IPS DF 6.9 (cell line): ENCODE measurements at regions not wholly inside any gene's neighbourhood (a gene's known extent, or its start where the extent isn't known, plus 50 kb on each side); places are given as distances from the start of the nearest gene placed in this dataset.
"Not testable (repeated sequence)": the region's sequence is repeated elsewhere in the genome, so short reads cannot be mapped to it uniquely, and the experiment has no call there.

Experiments used
- DNase-seq: peaks from one replicate; pipeline ENCODE4 v3.0.0-alpha.2; 2013; ENCODE audit warnings: low read depth, low spot score
- H3K27ac ChIP-seq: one replicate; pipeline ENCODE4 v1.5.1; 2013; ENCODE audit warnings: low read length, control low read depth
- H3K27me3 ChIP-seq: 2 replicates; pipeline ENCODE4 v1.6.1; 2013; ENCODE audit warnings: mild to moderate bottlenecking, low read length; ENCODE audit not compliant: control insufficient read depth, insufficient read depth
- H3K36me3 ChIP-seq: 2 replicates; pipeline ENCODE4 v1.6.1; 2013; ENCODE audit warnings: low read length; ENCODE audit not compliant: control insufficient read depth, insufficient read depth
- H3K4me1 ChIP-seq: 2 replicates; pipeline ENCODE4 v1.6.1; 2013; ENCODE audit warnings: low read length; ENCODE audit not compliant: control insufficient read depth, insufficient read depth
- H3K4me3 ChIP-seq: 2 replicates; pipeline ENCODE4 v1.5.1; 2013; ENCODE audit warnings: mild to moderate bottlenecking, low read length
- H3K9me3 ChIP-seq: 2 replicates; pipeline ENCODE4 v1.6.1; 2013; ENCODE audit warnings: low read length, inconsistent platforms; ENCODE audit not compliant: control insufficient read depth, insufficient read depth
- WGBS: extraction: QIAGEN DNeasy Blood & Tissue Kit; methylation state at CpG from one replicate; pipeline ENCODE4 v1.1.7; 2013; ENCODE audit warnings: mixed read lengths, missing lambda C conversion rate; ENCODE audit not compliant: insufficient read length, insufficient coverage; 5-methylcytosine and 5-hydroxymethylcytosine counted together

DNA sequence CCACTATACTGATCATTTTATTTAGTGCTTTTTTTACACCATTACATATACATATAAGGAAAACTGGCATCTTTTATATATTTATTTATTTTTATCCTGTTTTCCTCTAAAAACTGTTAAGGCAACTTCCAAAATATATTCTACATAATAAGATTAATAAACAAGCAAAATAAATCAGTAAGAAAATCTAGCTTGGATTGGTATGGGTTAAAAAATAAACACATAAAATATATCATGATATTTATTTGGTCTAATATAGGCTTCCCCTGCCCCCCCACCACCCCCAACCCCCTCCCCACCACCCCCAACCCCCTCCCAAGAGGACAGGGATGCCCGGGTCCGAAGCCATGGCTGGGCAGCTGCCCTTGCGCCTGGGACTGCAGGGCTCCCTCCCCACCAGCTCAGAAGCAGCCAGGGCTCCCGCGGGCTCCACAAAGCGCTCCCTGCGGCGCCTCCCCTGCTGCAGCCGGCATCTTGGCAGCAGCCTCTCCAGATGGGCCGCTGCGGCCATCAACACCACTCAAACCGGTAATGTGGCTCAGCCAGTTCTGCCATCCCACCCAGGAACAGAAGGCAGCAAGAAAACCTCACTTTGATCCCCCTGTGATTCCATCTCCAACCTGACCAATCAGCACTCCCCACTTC lies 319.3 kb downstream of the SPATA31A6 start:
- H3K4me1 ChIP-seq, H3K27ac ChIP-seq, H3K9me3 ChIP-seq, H3K27me3 ChIP-seq, H3K4me3 ChIP-seq, DNase-seq, H3K36me3 ChIP-seq: not testable (repeated sequence)
- WGBS, result no CpG with 5 or more reads among the region's 12 CpGs

DNA sequence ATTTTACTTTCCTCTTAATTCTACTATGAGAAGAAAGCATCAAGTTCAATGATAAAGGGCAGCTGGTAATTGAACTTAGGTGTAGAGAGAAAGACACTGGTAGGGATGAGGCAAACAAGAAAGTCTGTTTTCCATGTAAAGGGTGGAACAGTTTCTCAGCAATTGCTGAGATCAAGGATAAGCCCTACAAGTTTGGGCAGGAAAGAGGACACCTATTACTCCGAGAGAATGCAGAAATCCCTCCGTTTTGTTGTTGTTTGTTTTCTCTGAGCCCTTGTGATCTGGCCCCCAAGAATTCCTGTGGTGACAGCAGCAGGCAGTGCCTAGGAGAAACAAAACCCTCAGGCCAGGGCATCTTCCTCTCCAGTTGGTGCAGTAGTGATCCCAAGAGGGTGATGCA lies 324.7 kb downstream of the SPATA31A6 start:
- not testable (repeated sequence) for H3K9me3 ChIP-seq, H3K4me3 ChIP-seq, H3K27me3 ChIP-seq, H3K36me3 ChIP-seq, H3K4me1 ChIP-seq, DNase-seq, H3K27ac ChIP-seq
- WGBS, result no CpG with 5 or more reads among the region's 2 CpGs

DNA sequence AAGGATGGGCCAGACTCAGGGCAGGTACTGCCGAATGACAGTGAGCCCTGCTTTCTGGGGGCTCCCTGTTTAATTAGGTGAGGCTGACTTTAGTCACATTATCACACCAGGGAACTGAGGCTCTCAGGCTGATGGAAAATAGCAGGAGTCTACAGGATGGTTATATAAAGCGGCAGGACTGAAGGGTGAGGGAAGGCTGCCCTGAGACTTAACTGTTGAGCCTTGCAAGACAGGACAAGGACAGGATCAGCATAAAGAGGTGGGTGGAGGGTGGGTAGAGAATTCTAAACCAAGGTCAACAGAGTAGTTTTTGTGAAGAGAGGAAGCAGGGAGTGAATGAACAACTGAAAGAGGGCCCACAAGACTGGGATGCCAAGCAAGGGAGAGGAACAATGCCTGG lies 330.1 kb downstream of the SPATA31A6 start:
- not testable (repeated sequence) for DNase-seq, H3K4me3 ChIP-seq, H3K9me3 ChIP-seq, H3K4me1 ChIP-seq, H3K27ac ChIP-seq, H3K36me3 ChIP-seq, H3K27me3 ChIP-seq
- WGBS, result no CpG with 5 or more reads among the region's 2 CpGs

DNA sequence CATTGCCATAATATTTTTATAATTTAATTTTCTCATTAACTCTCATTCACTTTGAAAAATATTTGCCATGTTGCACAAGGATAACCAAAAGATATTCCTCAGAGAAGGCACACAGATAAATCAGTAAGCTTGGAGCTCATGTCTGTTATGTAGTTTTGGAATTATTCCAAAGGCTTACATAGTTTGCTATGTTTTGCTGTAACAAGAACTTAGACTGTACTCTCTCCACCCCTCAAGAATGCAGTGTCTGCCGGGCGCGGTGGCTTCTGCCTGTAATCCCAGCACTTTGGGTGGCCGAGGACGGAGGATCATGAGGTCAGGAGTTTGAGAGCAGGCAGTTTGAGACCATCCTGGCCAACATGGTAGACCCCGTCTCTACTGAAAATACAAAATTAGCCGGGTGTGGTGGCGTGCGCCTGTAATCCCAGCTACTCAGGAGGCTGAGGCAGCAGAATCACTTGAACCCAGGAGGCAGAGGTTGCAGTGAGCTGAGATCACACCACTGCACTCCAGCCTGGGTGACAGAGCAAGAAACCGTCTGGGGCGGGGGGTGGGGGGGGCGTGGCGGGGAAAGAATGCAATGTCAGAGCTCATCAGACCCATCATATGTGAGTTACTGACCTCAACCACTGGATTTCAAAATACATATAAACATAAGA lies 351.0 kb downstream of the SPATA31A6 start:
- H3K27ac ChIP-seq, H3K9me3 ChIP-seq, DNase-seq, H3K36me3 ChIP-seq, H3K4me3 ChIP-seq, H3K4me1 ChIP-seq, H3K27me3 ChIP-seq: not testable (repeated sequence)
- no CpG with 5 or more reads among the region's 13 CpGs for WGBS

DNA sequence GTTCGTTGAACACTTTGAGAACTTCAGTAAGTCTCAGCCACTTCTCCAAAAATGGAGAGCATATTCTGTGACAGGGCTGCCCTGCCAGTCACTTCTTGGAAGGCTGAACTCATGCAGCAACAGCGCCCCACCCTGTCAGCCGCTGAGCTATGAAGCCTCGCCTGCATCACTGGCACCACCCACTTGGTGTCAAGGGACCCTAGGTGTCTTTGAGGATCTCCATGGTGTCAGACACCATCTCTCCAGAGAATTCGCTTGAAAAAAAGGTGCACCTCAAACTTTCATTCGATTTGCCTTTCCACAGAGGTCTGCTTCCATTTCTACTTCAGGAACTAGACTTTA lies 351.5 kb downstream of the SPATA31A6 start:
- H3K27me3 ChIP-seq, H3K36me3 ChIP-seq, H3K4me3 ChIP-seq, H3K27ac ChIP-seq, H3K9me3 ChIP-seq, H3K4me1 ChIP-seq: not testable (repeated sequence)
- peak; percentile 13 for DNase-seq
- no CpG with 5 or more reads among the region's 6 CpGs for WGBS

DNA sequence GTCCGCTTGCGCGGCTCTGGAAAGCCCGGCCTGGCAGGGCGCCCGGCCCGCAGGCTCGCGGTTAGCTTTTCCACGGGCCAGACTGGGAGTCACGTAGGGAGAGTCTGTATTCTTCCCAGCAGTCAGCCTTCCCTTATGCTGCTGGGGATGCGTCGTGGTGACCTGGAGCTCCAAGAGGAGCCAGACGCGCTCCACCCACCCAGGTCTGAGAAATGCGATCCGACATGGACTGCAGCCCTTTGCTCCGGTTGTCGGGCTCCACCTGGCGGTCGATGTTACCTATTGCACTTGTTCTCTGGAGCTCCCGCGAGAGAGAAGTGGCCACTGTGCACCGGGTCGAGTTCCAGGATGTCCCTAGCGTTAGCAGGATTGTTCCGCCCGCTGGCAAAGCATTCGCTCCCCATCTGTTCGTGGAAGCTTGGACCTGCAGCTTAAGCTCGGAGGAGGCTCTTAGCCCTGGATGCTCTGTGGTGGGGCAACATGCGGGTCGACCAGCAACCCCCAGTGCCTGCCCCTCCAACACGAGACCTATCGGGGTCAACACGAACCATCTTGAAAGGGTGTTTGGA lies 367.4 kb downstream of the SPATA31A6 start:
- not testable (repeated sequence) for H3K27me3 ChIP-seq, H3K27ac ChIP-seq, DNase-seq, H3K36me3 ChIP-seq, H3K9me3 ChIP-seq, H3K4me3 ChIP-seq, H3K4me1 ChIP-seq
- no CpG with 5 or more reads among the region's 36 CpGs for WGBS

DNA sequence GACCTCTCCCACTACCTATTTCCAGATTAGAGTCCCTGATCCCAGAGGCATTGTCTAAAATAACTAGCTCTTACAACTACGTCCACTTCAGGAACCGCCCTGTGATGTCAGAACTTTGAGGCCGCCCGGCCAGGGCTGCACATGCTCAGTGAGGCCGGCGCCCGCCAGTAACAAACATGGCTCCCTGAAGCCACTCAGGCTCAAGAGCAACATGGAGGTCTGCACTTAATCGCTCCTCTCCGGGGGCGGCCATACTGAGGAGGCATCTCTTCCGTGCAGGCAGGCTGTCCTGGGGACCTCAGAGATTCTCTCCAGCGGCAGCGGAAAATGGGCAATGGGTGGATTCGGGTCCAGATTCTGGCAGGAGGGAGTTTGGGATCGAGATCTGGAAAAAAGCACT lies 385.1 kb downstream of the SPATA31A6 start:
- DNase-seq, H3K9me3 ChIP-seq, H3K27me3 ChIP-seq, H3K36me3 ChIP-seq, H3K4me1 ChIP-seq, H3K4me3 ChIP-seq, H3K27ac ChIP-seq: not testable (repeated sequence)
- no CpG with 5 or more reads among the region's 15 CpGs for WGBS

DNA sequence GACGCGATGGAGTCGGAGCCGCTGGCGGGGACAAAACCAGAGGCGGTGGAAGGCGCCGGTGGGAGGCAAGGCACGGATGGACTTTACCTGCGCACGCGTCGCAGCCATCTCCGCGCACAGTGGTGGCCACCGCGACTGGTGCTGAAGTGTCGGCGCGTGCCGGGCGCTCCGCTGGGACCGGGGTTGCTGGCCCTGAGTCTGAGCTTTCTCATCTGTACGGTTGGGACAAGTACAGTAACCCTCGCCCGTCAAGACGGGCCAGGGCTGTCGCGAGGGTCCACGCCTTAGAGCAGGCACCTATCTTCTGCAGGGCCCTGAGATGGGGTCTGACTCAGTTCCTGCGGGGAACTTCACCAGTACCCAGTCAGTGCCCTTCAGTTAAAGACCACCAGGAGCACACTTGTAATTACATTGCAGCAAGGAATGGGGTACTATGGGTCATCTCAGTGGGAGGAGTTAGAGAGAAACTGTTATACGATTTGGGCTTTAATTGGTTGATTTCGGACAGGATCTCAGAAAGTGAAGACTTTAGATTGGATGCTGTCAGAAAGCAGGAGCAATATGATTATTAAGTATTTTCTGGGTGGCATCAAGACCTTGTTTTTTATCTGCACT lies 385.6 kb downstream of the SPATA31A6 start:
- not testable (repeated sequence) for H3K9me3 ChIP-seq, H3K4me3 ChIP-seq, H3K36me3 ChIP-seq, H3K27ac ChIP-seq, H3K27me3 ChIP-seq, H3K4me1 ChIP-seq, DNase-seq
- no CpG with 5 or more reads among the region's 34 CpGs for WGBS

DNA sequence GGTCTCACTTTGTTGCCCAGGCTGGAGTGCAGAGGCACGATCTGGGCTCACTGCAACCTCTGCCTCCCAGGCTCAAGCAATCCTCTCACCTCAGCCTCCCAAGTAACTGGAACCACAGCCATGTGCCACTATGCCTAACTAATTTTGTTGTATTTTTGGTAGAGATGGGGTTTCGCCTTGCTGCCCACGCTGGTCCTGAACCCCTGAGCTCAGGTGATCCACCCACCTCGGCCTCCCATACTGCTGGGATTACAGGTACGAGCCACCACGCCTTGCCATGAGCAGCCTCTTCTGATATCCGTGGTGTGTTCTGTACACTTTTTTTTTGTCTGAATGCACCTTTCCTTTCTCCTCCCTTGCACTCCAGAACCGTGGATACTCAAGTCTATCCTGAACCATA lies 394.4 kb downstream of the SPATA31A6 start:
- not testable (repeated sequence) for H3K4me3 ChIP-seq, H3K27ac ChIP-seq

More for the DNA sequence above, 394.4 kb downstream of the SPATA31A6 start:
- WGBS, result no CpG with 5 or more reads among the region's 8 CpGs
- not testable (repeated sequence) for H3K36me3 ChIP-seq, H3K4me1 ChIP-seq, DNase-seq, H3K27me3 ChIP-seq, H3K9me3 ChIP-seq
